ENCODE measurements at regions not wholly inside any gene's neighbourhood (a gene's known extent, or its start where the extent isn't known, plus 50 kb on each side); places are given as distances from the start of the nearest gene placed in this dataset. TPM values are rescaled to one million over a fixed set of nuclear protein-coding genes. Genes with fewer than 3 reads are reported as not detected.

- no TSS peak for BruUV-seq (replicated peaks)
- POLR2A ChIA-PET = no interaction called here
- CTCF ChIA-PET (ENCODE audit: unreplicated experiment) = no interaction called here
- Histone ChIP-seq H3K9me3 (ENCODE audit: low read length) (no peaks in the 10 kb centered on the region), H3K36me3 (ENCODE audit: insufficient read depth, low read length) (no peaks in the 10 kb centered on the region), H3K27ac (ENCODE audit: low read depth, low read length, poor library complexity, severe bottlenecking) (no peak overlapping the region), H3K4me2 (ENCODE audit: low read length) (no peak overlapping the region), H4K20me1 (ENCODE audit: insufficient read depth, low read length) (no peaks in the 10 kb centered on the region), H3K9me2 (ENCODE audit: insufficient read depth, low read length) (no peaks in the 10 kb centered on the region), H3K79me2 (ENCODE audit: insufficient read depth, low read depth, low read length) (no peaks in the 10 kb centered on the region), H2AFZ (ENCODE audit: low read length) (no peak overlapping the region), H3K4me3 (ENCODE audit: low read depth, low read length, poor library complexity, severe bottlenecking) (no peak overlapping the region), H3K4me1 (ENCODE audit: insufficient read depth, low read length, poor library complexity, severe bottlenecking) (no peaks in the 10 kb centered on the region)
- no peak for DNase-seq (ENCODE audit: low spot score)
- TF ChIP-seq CTCF (conservative IDR thresholded peaks at IDR 0.05; ENCODE audit: low read length) (no peak), EZH2phosphoT487 (IDR thresholded peaks at IDR 0.05; ENCODE audit: borderline replicate concordance, low read depth, low read length) (no peak)
- intact Hi-C loops (cut with micrococcal nuclease; ENCODE audit: unreplicated experiment) = no loop called here
These were observed 52.6 kb upstream of the ATP11B start for GRCh38 chr3:182740710-182741109.

DNA sequence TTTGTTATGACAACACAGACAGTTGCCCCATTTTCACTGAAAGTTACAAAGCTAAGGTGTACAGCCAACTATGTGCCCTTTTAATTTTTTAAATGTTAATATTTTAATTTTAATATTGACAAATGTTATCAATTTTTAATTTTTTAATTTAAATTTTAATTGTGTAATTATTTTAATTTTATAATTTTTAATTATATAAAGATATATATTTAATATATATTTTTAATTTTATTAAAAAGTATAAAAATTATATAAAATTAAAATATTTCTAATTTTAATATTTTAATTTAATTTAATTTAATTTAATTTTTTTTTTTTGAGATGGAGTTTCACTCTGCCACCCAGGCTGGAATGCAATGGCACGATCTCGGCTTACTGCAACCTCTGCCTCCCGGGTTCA lies 52.1 kb upstream of the ATP11B start:
- no peak for DNase-seq (ENCODE audit: low spot score)
- no peaks in the 10 kb centered on the region for H4K20me1 ChIP-seq (ENCODE audit: insufficient read depth, low read length)
- H3K36me3 ChIP-seq (ENCODE audit: insufficient read depth, low read length) = no peaks in the 10 kb centered on the region
- POLR2A ChIA-PET = interaction anchor here (0.6 to 1.2 kb wide), 3 partner anchors 20 to 158 kb away, joined by 3 read pairs; no protein-coding TSS in a partner anchor
- no TSS peak for BruUV-seq (replicated peaks)
- H3K4me2 ChIP-seq (ENCODE audit: low read length) = no peak overlapping the region
- no peaks in the 10 kb centered on the region for H3K9me2 ChIP-seq (ENCODE audit: insufficient read depth, low read length)
- H3K27ac ChIP-seq (ENCODE audit: low read depth, low read length, poor library complexity, severe bottlenecking) = no peak overlapping the region
- CTCF ChIA-PET (ENCODE audit: unreplicated experiment) = no interaction called here
- H3K9me3 ChIP-seq (ENCODE audit: low read length) = no peaks in the 10 kb centered on the region
- H3K4me3 ChIP-seq (ENCODE audit: low read depth, low read length, poor library complexity, severe bottlenecking) = no peak overlapping the region
- H3K79me2 ChIP-seq (ENCODE audit: insufficient read depth, low read depth, low read length) = no peaks in the 10 kb centered on the region
- H2AFZ ChIP-seq (ENCODE audit: low read length) = no peak overlapping the region
- intact Hi-C loops (cut with micrococcal nuclease; ENCODE audit: unreplicated experiment) = no loop called here
- no peaks in the 10 kb centered on the region for H3K4me1 ChIP-seq (ENCODE audit: insufficient read depth, low read length, poor library complexity, severe bottlenecking)
- no peak for TF ChIP-seq EZH2phosphoT487 (IDR thresholded peaks at IDR 0.05; ENCODE audit: borderline replicate concordance, low read depth, low read length)
- no peak for TF ChIP-seq CTCF (conservative IDR thresholded peaks at IDR 0.05; ENCODE audit: low read length)

Small RNA genes lying in the stretch of these regions (small RNA-seq; reads per million reads assigned to genes)
- not detected for gene RN7SKP265
